BLaER1 treated with 17β-estradiol and CSF1 and Interleukin-3, amounts not matched to agents 10 nM and 100 nM (cell line): ENCODE measurements at regions not wholly inside any gene's neighbourhood (a gene's known extent, or its start where the extent isn't known, plus 50 kb on each side); places are given as distances from the start of the nearest gene placed in this dataset.

Experiments
- H3K27ac ChIP-seq, 11 experiments: shearing (Covaris generic); formaldehyde crosslinking; 2 replicates each; pipeline ENCODE4 v1.8.1; 2022
- H3K27me3 ChIP-seq, 11 experiments: shearing (Covaris generic); formaldehyde crosslinking; 2 replicates each; pipeline ENCODE4 v1.8.1; 2022
- H3K36me3 ChIP-seq, 11 experiments: shearing (Covaris generic); formaldehyde crosslinking; 2 replicates each; pipeline ENCODE4 v1.8.1; 2022
- H3K4me1 ChIP-seq, 10 experiments: shearing (Covaris generic); formaldehyde crosslinking; 2 replicates each; pipeline ENCODE4 v1.8.1; 2022
- H3K4me2 ChIP-seq, 11 experiments: shearing (Covaris generic); formaldehyde crosslinking; 2 replicates each; pipeline ENCODE4 v1.8.1; 2022
- H3K4me3 ChIP-seq, 10 experiments: shearing (Covaris generic); formaldehyde crosslinking; 2 replicates each; pipeline ENCODE4 v1.8.1; 2022
- H3K9ac ChIP-seq, 11 experiments: shearing (Covaris generic); formaldehyde crosslinking; 2 replicates each; pipeline ENCODE4 v1.8.1; 2022
- H3K9me3 ChIP-seq, 11 experiments: shearing (Covaris generic); formaldehyde crosslinking; replicated peaks in 1 of 11; 2 replicates each; pipeline ENCODE4 v1.8.1; 2022
- H4K20me1 ChIP-seq, 11 experiments: shearing (Covaris generic); formaldehyde crosslinking; 2 replicates each; pipeline ENCODE4 v1.8.1; 2022
- Cebpa-rat ChIP-seq, 11 experiments: shearing (Covaris generic); IDR thresholded peaks; 2 replicates each; pipeline ENCODE4 v1.8.1; 2022

DNA sequence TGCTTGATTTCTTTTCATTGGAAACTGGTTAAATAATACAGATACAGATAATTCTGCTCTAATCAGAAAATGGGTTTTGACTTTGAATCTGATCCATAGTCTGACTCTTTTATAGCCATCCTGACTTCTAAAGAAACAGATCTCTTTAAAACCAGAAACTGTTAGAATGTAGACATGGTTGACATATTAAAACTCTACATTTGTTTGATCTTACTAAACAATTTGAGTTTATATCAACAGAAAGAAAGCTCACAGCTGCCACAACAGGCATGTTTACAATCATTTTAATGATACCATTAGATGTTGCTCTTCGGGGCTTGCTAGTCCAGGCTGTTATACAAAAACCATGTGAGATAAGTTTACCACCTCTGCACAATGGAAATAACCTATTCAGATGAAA, 193.0 kb upstream of the SEMA3A start:
- Histone ChIP-seq H3K27me3 (no peaks in the 10 kb centered on the region), H3K9ac (no peak overlapping the region), H3K4me3 (no peak overlapping the region), H3K27ac (no peak overlapping the region), H3K4me1 (peaks cover 5 to 12% (median 8%) of the 10 kb centered on the region in 10 experiments; a peak in 16 of 20 replicates), H4K20me1 (no peaks in the 10 kb centered on the region), H3K9me3 (no peaks in the 10 kb centered on the region), H3K36me3 (no peaks in the 10 kb centered on the region), H3K4me2 (no peak overlapping the region)
- no peak for TF ChIP-seq Cebpa-rat (IDR thresholded peaks at IDR 0.05)

DNA sequence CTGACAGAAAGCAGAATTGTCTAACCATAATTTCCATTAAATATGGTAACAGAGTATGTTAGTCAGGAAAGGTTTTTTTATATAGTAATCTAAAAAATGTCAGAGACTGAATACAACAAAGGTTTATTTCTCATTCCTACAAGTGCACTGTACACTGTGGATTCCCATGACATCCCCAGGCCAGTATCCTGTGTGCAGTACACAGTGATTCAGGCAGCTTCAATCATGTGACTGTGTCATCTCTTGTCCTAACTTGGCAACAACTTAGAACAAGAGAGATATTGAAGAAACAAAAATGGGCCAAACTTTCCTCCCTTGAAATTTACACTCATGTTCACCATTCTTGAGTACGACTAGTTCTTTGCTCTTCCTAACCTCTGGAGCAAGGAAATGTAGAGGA, 189.8 kb upstream of the SEMA3A start:
- no peaks in the 10 kb centered on the region for H3K36me3 ChIP-seq
- no peak overlapping the region for H3K27ac ChIP-seq
- H3K4me2 ChIP-seq = no peak overlapping the region
- no peak overlapping the region for H3K9ac ChIP-seq
- no peaks in the 10 kb centered on the region for H3K27me3 ChIP-seq
- no peaks in the 10 kb centered on the region for H4K20me1 ChIP-seq
- no peak overlapping the region for H3K4me3 ChIP-seq
- no peak for TF ChIP-seq Cebpa-rat (IDR thresholded peaks at IDR 0.05)
- peaks cover 5 to 21% (median 9%) of the 10 kb centered on the region in 10 experiments; a peak in 16 of 20 replicates for H3K4me1 ChIP-seq
- no peaks in the 10 kb centered on the region for H3K9me3 ChIP-seq

DNA sequence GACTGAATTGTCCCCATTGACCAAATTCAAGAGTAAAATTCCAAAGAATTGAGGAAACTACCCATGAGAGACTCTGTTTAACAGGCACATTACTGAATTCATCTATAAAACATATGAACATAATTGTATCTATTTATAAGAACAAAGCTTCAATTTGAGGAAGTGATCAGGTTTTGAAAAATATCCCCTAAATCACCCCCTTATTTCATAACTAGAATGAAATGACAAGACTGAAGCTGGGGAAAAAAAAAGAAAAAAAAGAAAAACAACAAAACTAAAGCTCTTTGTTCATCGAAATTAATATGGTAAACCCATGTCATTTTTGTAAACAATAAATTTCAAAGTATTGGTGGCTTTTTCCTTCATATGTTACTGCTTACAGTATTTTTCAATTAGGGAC, 184.9 kb upstream of the SEMA3A start:
- Histone ChIP-seq H3K27me3 (no peaks in the 10 kb centered on the region), H4K20me1 (no peaks in the 10 kb centered on the region), H3K4me2 (no peak overlapping the region), H3K27ac (no peak overlapping the region), H3K4me3 (no peak overlapping the region), H3K9ac (no peak overlapping the region), H3K36me3 (no peaks in the 10 kb centered on the region), H3K4me1 (peaks cover 0 to 15% (median 0%) of the 10 kb centered on the region in 10 experiments; a peak in 3 of 20 replicates), H3K9me3 (no peaks in the 10 kb centered on the region)
- TF ChIP-seq Cebpa-rat (IDR thresholded peaks at IDR 0.05) = no peak

DNA sequence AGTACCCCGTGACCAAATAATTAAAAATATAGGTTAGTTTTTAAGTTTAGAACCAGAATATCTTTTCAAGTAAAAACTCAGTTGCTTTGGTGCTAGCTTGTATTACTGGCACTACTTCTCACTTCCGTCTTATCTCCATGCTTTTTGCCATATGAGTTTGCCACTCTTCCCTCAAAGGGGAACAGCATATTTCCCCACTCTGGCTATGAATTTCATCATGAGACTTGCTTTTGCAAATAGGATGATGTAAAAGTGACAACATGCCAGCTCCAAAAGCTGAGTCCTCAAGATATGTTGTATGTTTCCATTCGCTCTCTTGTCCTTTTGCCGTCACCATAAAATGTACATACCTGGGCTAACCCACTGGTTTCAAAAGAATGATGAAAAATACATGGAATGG, 178.1 kb upstream of the SEMA3A start:
- H3K9ac ChIP-seq = no peak overlapping the region
- H3K36me3 ChIP-seq = no peaks in the 10 kb centered on the region
- H3K4me3 ChIP-seq = no peak overlapping the region
- no peaks in the 10 kb centered on the region for H4K20me1 ChIP-seq
- H3K4me1 ChIP-seq = peaks cover 0 to 5% (median 0%) of the 10 kb centered on the region in 10 experiments; a peak in 1 of 20 replicates
- no peaks in the 10 kb centered on the region for H3K27me3 ChIP-seq
- H3K4me2 ChIP-seq = peak overlapping the region in 1 of 11 experiments; percentile 4; a peak in 1 of 22 replicates
- no peaks in the 10 kb centered on the region for H3K9me3 ChIP-seq
- TF ChIP-seq Cebpa-rat (IDR thresholded peaks at IDR 0.05) = no peak
- H3K27ac ChIP-seq = peak overlapping the region in 1 of 11 experiments; percentile 13; a peak in 1 of 22 replicates

DNA sequence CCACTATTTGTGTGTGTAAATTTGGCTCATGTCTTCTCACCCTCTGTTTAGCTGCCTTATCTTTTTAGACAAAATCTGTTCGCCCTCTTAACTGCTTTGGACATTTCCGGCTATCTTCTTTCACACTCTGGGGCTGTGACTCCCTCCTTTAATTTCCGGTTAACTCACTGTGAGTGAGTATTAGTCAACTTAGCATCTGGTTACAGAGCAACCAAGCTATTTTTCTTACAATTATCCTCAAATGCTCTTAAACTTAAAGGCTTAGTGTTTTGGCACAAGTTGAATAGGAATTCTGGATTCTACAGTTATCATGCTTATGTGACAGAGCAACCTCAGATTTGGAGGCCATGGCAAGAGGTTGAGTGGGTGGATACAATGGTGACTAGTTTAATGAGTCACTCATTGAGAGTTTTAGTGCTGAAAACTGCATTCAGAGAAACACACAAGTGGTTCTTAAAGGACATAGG, 177.6 kb upstream of the SEMA3A start:
- TF ChIP-seq Cebpa-rat (IDR thresholded peaks at IDR 0.05) = no peak
- Histone ChIP-seq H3K4me3 (no peak overlapping the region), H4K20me1 (no peaks in the 10 kb centered on the region), H3K36me3 (no peaks in the 10 kb centered on the region), H3K4me1 (peaks cover 0 to 5% (median 0%) of the 10 kb centered on the region in 10 experiments; a peak in 1 of 20 replicates), H3K9ac (no peak overlapping the region), H3K27me3 (no peaks in the 10 kb centered on the region), H3K9me3 (no peaks in the 10 kb centered on the region), H3K4me2 (peak overlapping the region in 1 of 11 experiments; percentile 4; a peak in 1 of 22 replicates), H3K27ac (no peak overlapping the region)

DNA sequence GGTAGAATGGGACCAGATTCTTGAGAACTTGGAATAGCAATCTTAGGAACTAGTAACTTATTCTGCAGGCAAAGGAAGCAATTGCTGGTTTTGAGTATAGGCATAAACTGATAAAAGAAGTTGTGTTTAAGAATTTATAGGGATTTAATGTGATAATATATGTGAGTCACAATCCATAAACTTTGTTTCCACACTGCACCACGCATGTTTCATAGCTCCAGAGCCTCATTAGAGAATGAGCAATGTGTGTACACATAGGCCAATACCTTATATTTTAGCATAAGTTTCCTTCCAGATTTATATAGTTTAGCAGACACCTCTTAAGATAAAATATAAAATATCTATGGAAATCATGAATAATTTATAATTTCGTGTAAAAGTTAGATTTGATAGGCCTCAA, 175.5 kb upstream of the SEMA3A start:
- H3K4me2 ChIP-seq = no peak overlapping the region
- no peaks in the 10 kb centered on the region for H3K36me3 ChIP-seq
- H3K27ac ChIP-seq = no peak overlapping the region
- no peaks in the 10 kb centered on the region for H3K27me3 ChIP-seq
- no peaks in the 10 kb centered on the region for H4K20me1 ChIP-seq
- H3K9ac ChIP-seq = no peak overlapping the region
- H3K9me3 ChIP-seq = no peaks in the 10 kb centered on the region
- peaks cover 0 to 5% (median 0%) of the 10 kb centered on the region in 10 experiments; a peak in 1 of 20 replicates for H3K4me1 ChIP-seq
- no peak for TF ChIP-seq Cebpa-rat (IDR thresholded peaks at IDR 0.05)
- H3K4me3 ChIP-seq = no peak overlapping the region

DNA sequence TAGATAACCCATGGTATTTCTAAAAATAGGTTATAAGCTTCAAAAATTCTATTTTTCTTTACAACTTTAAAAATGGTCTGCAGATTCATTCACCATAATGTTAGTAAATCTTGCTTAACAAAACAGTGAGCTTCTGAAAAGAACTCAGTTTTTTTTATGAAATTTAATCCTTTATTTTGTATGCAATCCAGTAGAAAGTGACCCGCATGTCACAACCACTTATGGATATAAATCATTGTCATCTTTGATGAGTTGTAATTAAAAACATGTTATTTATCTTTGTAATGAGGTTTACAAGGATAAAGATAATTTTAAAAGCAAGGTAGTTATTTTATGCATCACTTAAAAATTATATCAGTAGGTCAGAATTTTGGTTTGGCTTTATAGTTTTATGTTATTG, 173.5 kb upstream of the SEMA3A start:
- TF ChIP-seq Cebpa-rat (IDR thresholded peaks at IDR 0.05) = no peak
- H3K36me3 ChIP-seq = no peaks in the 10 kb centered on the region
- H3K4me1 ChIP-seq = peaks cover 0 to 5% (median 0%) of the 10 kb centered on the region in 10 experiments; a peak in 1 of 20 replicates
- H3K4me2 ChIP-seq = no peak overlapping the region
- H3K9ac ChIP-seq = no peak overlapping the region
- no peak overlapping the region for H3K27ac ChIP-seq
- H3K4me3 ChIP-seq = no peak overlapping the region
- no peaks in the 10 kb centered on the region for H4K20me1 ChIP-seq
- H3K9me3 ChIP-seq = no peaks in the 10 kb centered on the region
- no peaks in the 10 kb centered on the region for H3K27me3 ChIP-seq

DNA sequence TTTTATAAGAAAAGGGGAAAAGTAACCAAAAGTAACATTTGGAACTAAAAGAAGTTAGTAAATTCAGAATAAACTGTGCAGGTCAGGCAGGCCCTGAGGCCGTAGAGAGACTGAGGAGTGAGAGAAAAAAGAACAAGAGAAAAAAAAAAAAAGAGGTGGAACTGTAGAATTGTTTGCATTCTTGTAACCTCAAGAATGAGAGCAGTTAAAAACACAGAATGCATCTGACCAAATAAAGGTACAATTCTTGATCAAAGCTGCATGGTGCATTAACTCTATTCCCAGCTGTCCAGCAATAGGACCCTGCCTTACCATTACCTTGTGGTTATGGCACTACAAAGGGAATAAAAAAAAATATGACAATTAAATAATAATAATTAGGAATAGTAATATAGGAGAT, 170.1 kb upstream of the SEMA3A start:
- Histone ChIP-seq H3K27ac (no peak overlapping the region), H3K9ac (no peak overlapping the region)

DNA sequence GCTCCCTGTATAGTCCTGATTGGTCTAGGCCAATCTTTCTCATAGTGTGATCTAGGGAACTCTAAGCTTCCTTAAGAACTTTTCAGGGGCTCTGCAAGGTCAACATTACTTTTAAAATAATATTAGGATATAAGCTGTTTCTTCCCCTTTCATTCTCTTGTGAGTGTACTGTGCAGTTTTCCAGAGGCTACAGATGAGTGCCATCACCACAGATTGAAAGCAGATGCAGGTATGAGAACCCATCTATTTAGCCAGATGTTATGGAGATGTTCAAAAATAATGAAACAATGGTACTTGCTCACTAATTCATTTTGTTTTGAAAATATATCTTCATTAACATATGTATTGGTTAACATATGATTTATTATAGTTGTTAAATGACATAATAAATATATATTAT, 169.2 kb upstream of the SEMA3A start:
- no peak for TF ChIP-seq Cebpa-rat (IDR thresholded peaks at IDR 0.05)
- Histone ChIP-seq H3K9ac (no peak overlapping the region), H3K27me3 (no peaks in the 10 kb centered on the region), H3K4me3 (no peak overlapping the region), H3K36me3 (no peaks in the 10 kb centered on the region), H3K9me3 (no peaks in the 10 kb centered on the region), H3K4me1 (no peaks in the 10 kb centered on the region), H4K20me1 (no peaks in the 10 kb centered on the region), H3K4me2 (no peak overlapping the region), H3K27ac (no peak overlapping the region)

More for the DNA sequence above, 170.1 kb upstream of the SEMA3A start:
- Histone ChIP-seq H3K27me3 (no peaks in the 10 kb centered on the region), H3K4me3 (no peak overlapping the region), H3K4me1 (no peaks in the 10 kb centered on the region), H4K20me1 (no peaks in the 10 kb centered on the region), H3K36me3 (no peaks in the 10 kb centered on the region), H3K9me3 (no peaks in the 10 kb centered on the region), H3K4me2 (no peak overlapping the region)
- TF ChIP-seq Cebpa-rat (IDR thresholded peaks at IDR 0.05) = no peak

DNA sequence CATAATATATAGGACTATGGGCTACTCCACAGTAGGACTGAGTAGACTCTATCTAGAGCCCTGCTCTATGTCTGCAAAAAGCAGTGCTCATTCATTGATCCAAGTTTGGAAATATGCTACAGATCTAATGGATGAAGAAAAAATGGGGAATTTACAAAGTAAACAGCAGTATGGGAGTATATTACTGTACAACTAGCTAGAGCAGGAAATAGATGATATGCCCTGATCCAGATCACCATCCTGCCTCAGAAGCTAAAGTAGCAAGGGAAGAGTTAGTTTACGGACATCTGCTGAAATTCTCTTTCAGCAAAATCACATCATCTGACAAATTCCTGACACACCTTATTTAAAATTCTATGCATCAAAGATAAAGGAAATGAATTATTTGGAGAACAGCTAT, 168.2 kb upstream of the SEMA3A start:
- TF ChIP-seq Cebpa-rat (IDR thresholded peaks at IDR 0.05) = no peak
- Histone ChIP-seq H4K20me1 (no peaks in the 10 kb centered on the region), H3K4me1 (no peaks in the 10 kb centered on the region), H3K36me3 (no peaks in the 10 kb centered on the region), H3K27me3 (no peaks in the 10 kb centered on the region), H3K9ac (no peak overlapping the region), H3K4me2 (no peak overlapping the region), H3K27ac (no peak overlapping the region), H3K4me3 (no peak overlapping the region), H3K9me3 (peaks cover 0 to 7% (median 0%) of the 10 kb centered on the region in 11 experiments; a peak in 1 of 22 replicates)
